Myocyte (in vitro differentiated cells): ENCODE measurements at regions not wholly inside any gene's neighbourhood (a gene's known extent, or its start where the extent isn't known, plus 50 kb on each side); places are given as distances from the start of the nearest gene placed in this dataset.
A peak's percentile ranks its signal among the peaks of the same experiment; 100 is the strongest.

Experiments used
- DNase-seq: peaks from one replicate; pipeline ENCODE4 v3.0.0-alpha.2; 2012; ENCODE audit warnings: low read depth

GRCh38 chr20:63117151-63117550 lies 98.8 kb downstream of the YTHDF1 start:
- no peak for DNase-seq

DNA sequence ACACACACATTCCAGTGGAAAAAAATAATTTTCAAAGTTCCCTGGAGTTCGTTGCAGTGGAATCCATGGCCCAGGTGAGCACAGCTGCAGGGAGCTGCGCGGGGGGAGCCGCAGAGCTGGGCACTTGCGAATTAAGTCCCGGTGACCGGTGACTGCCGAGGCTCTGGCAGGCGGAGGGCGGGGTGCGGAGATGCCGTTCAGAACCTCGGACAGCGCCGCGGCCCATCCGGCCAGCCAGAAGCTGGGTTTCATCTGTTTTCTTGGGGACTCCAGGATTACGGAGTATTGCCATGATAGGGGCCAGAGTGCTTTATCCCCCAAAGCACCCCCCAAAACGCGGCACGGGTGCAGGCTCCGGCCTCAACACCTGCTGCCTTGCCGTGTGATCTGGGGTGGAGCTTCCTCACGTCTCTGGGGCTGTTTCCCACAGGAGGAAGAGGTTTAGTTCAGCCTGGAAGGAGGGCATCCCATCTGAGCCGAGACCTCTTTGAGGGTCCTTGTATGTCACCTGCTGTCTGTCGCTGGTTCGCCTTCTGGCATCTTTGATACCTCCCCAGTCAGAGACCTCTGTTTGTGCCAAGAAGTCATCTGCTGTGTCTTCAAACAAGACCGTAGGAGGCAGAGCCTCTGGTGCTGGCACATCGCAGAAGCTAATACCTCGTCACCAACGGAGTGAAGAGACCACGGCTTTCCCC lies 99.4 kb downstream of the YTHDF1 start:
- peak; percentile 38 for DNase-seq

DNA sequence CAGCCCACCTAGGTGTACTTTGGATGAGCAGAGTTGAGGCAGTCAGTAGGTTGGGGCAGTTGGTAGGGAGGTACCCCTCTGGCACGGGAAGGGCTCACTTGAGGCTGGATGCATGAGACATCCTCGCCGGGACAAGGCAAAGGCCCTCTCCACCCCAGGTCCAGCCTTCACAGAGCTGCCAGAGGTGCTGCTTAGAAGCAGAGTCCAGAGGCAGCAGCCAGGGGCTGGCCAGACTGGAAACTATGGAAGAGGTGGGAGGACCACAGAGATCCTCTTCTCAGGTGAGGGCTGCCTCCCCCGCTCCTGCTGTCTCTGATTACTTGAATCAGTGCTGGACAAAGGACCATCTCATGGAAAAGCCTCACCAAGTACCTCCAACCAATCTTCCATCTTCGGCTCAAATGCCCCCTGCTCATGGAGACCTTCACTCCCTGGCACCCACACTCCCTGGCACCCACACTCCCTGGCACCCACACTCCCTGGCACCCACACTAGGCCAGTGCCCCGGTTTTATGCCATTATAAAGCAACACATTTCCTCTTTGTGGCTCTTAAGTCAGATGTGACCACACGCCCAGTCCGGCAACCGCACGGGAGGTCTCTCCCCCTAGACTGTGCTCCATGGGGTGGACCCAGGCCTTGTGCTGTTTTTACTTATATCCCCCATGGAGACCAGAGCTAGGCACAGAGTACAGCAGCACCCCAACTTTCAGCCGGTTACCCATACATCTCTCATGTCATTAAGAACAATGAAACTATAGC lies 100.1 kb downstream of the YTHDF1 start:
- no peak for DNase-seq

GRCh38 chr20:63114693-63115311 lies 101.1 kb downstream of the YTHDF1 start:
- DNase-seq = no peak

DNA sequence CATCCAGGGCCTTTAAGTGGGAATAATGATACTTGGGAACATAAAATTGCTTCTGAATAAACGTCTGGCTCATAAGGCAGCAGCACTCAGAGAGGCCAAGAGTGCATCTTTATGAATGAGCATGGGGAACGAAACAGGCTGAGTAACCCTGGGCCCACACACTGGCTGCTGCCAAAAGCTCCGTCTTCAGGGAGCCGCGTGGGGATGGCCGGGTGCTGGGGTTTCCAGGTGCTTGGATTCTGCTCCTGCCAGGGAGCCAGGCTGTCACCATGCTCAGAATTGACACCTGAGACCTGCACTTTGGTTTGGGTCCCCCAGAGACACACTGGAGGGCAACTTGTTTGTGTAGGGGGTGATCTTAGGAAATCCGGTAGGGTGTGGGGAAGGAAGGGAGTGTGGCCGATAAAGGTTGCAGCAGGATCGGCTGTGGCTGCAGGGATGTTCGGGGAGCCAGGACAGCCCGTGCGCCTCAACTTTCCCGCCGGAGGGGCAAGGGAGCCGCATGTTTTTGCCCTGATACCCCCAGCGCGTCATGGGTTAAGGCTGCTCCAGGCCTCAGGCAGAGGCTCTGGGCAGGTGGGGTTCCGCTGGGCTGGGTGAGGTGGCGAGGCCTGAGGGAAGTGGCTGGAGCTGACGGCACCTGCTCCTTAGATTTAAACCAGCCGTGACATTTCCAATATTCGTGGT lies 101.8 kb downstream of the YTHDF1 start:
- no peak for DNase-seq

DNA sequence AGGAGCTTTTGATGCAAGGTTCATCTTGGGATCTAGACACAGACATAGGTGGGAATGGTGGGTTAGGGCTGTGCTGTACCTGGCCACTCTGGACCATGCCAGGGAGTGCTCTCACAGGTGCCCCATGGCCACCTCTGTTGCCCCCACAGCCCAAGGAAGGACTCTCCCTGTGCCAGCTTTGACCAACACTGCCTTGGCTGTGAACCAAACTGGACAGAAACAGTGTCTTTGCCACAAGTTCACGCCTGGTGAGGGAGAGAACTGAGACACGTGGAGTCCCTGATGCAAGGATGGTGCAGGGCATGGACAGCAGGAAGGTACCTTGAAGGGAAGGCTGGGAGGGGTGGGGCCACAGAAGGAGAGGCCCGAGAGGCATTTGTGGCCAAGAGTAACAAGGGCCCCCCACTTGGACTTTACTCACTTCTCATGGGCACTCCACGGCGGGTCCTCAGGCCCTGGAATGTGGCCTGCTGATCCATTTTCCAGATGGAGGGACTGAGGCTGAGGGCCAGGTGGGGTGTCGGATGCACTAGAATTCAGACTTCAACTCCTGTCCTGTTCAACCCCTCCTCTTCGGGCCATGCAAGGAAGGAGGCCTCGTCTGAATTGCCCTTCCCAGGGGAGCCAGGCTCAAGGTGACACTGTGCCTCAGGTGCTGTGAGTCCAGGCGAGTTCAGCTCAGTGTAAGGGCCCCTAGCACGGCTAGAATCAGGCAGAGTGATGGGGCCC lies 103.3 kb downstream of the YTHDF1 start:
- DNase-seq = no peak

DNA sequence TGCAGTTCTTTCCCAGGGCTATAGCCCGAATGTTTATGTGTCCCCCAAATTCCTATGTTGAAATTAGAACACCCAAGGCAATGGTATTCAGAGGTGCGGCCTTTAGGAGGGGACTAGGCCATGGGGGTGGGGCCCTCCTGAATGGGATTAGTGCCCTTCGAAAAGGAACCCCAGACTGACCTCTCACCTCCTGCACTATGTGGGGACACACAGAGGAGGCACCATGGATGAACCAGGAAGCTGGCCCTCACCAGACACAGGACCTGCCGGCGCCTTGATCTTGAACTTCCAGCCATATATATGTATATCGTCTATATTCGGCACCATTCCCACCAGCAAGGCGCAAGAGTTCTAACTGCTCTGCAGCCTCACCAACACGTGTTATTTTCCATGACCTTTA lies 101.5 kb upstream of the BHLHE23 start:
- DNase-seq = no peak

DNA sequence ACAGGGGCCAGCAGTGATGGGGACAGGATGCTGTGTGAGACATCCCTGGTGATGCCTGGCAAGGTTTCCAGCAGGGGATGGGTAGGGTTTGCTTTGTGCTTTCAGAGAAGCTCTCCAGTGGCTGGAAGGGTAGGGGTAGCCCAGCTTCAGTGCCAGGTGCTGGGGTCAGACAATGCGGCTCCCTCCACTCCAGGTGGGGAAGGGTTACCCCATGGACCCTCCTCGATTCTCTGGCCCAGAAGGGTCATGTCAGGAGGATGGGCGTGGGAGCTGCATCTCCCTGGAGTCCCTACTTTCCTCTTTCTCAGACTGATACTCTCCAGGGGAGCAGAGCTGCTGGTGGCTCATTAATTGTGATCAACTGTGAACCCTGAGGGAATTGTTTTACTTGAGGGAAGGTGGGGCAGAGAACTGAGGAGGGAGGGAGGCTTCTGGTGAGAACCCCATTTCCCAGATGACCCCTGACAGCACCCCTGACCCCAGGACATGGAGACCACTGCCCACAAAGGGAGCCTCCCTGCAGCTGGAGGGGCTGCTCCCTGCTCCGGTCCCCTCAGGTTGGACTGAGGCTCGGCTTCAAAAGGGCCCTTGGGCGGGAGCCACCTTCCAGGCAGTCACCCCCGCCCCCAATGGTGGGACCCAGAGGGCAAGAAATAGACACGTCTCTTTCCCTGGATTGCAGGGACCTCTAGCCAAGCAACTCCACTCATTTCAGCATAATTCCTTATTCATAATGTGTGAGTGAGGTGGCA lies 100.9 kb upstream of the BHLHE23 start:
- DNase-seq = no peak

- no peak for DNase-seq
Measured at GRCh38 chr20:63106765-63107448, 100.1 kb upstream of the BHLHE23 start.

DNA sequence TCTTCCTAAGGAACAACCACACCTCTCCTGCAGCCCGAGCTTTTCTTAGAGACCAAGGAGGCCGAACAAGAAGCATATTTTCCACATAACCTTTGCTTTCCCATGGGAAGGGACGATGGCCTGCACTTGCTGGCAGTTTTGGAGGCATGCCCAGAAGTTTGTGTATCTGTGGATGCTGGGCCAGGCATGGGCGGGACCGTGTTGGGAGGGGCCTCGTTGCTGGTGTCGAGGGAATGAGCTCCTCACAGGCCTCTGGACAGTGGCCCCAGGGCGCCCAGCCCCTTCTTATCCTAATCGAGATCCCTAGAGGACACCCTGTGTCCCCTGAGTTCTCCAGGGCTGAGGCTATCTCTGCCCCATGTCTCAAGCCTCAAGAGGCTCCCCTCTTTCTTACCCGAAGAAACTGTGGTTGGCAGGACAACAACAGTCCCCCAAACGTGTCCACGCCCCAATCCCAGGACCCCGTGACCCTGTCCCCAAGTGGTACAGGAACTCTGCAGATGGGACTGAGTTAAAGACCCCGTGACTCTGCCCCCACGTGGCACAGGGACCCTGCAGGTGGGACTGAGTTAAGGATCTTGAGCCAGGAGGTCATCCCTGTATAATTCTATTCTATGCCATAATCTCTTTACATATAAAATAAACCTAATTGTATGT lies 99.5 kb upstream of the BHLHE23 start:
- no peak for DNase-seq

- no peak for DNase-seq
Measured at GRCh38 chr20:63105211-63106107, 98.7 kb upstream of the BHLHE23 start.

DNA sequence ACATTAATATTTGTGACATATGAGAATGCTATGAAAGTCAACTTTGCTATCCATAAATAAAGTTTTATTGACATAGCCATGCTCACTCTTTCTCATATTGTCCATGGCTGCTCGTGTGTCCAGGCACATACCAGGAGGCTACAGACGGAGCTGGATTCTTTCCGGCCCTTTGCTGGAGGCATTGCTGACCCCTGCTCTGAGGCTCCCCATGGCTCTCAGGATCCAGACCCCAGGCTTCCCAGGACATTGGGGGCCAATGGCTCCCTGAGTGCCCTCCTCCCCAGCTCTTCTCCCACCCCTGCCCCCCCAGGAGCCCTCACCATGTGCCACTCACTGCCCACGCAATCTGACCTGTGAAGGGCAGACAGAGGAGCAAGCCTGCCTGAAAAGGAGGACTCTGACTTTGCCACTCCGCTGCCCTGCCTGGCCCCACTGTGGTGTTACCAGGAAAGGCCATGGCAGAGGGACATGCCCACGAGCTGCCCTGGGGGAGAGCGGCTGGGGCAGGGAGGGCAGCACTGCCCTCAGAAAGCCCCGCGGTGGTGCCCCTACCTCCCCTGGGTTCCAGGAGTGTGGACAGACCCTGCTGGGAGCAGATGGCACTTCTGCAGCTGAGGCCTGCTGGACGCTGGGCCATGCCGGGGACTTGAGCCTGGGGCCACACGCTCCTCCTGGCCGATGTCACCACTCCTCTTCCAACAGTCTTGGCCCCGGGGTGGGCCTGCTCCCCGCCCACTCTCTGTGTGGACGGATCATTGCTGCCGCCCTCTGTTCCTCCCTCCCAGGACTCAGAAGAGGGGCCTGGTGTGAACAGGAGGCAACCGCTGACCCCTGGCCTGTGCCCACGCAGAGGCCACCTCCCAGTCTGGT lies 97.8 kb upstream of the BHLHE23 start:
- DNase-seq = no peak

GRCh38 chr20:63103402-63104311 lies 96.9 kb upstream of the BHLHE23 start:
- DNase-seq = no peak

DNA sequence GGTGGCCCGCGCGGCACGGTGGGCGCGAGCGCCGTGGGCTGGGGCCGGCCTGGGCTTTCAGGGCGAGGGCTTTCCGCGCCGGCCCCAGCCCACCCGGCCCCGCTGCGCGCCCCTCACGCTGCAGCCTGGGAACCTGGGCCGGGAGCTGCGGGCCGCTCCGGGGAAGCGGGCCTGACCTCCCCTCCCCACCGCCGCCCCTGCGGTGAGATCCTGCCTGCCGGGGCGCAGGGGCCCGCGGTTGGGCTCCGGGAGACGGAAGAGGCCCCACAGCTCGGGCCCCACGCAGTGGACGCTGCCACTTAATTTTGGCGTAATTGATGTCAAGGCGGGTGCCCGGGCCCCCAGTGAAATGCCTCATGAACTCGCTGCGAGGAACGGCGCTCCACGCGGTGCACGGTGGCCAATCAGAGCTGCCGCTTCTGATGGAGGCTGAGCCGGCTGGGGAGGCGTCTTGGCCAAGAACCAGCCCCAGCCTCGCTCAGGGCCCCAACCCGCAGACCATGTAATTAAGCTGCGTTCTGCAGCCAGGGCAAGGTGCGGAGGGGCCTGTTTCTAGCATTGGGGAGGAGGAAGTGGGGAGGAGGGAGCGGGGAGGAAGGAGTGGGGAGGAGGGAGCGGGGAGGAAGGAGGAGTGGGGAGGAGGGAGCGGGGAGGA lies 96.1 kb upstream of the BHLHE23 start:
- DNase-seq = peak; percentile 8
